Loucy (cell line): ENCODE measurements at regions not wholly inside any gene's neighbourhood (a gene's known extent, or its start where the extent isn't known, plus 50 kb on each side); places are given as distances from the start of the nearest gene placed in this dataset.

Experiments
- H2AFZ ChIP-seq: fragments of 200-600 bp; sonication (generic); 2 replicates; pipeline ENCODE4 v1.6.0; 2016; ENCODE audit warnings: antibody characterized with exemption, mild to moderate bottlenecking, low read length, moderate library complexity
- H3F3A ChIP-seq: fragments of 200-600 bp; 2 replicates; pipeline ENCODE4 v1.6.0; 2016; ENCODE audit warnings: antibody characterized with exemption, low read depth, mild to moderate bottlenecking
- H3K27me3 ChIP-seq: fragments of 200-600 bp; sonication (generic); 2 replicates; pipeline ENCODE4 v1.6.1; 2014; ENCODE audit warnings: low read length, mild to moderate bottlenecking; ENCODE audit not compliant: insufficient read depth, poor library complexity, severe bottlenecking
- H3K36me3 ChIP-seq: fragments of 200-600 bp; sonication (generic); 2 replicates; pipeline ENCODE4 v1.6.1; 2016; ENCODE audit warnings: low read length; ENCODE audit not compliant: insufficient read depth
- H3K4me1 ChIP-seq: fragments of 200-600 bp; sonication (generic); 2 replicates; pipeline ENCODE4 v1.5.1; 2014; ENCODE audit warnings: low read length, mild to moderate bottlenecking; ENCODE audit not compliant: insufficient read depth, poor library complexity, severe bottlenecking
- H3K4me2 ChIP-seq: fragments of 200-600 bp; sonication (generic); 2 replicates; pipeline ENCODE4 v1.6.0; 2014; ENCODE audit warnings: antibody characterized with exemption, low read length, low read depth, mild to moderate bottlenecking; ENCODE audit not compliant: poor library complexity, severe bottlenecking
- H3K4me3 ChIP-seq: fragments of 200-600 bp; sonication (generic); 2 replicates; pipeline ENCODE4 v1.5.1; 2014; ENCODE audit warnings: low read length, mild to moderate bottlenecking, mixed read lengths; ENCODE audit not compliant: poor library complexity, severe bottlenecking
- H3K79me2 ChIP-seq: fragments of 200-600 bp; sonication (generic); 2 replicates; pipeline ENCODE4 v1.6.1; 2014; ENCODE audit warnings: low read length; ENCODE audit not compliant: insufficient read depth
- H3K9ac ChIP-seq: fragments of 200-600 bp; sonication (generic); 2 replicates; pipeline ENCODE4 v1.6.0; 2014; ENCODE audit warnings: mild to moderate bottlenecking, low read depth, low read length, moderate library complexity; ENCODE audit not compliant: poor library complexity, severe bottlenecking
- H3K9me2 ChIP-seq: fragments of 200-600 bp; sonication (generic); replicated peaks from 2 replicates; pipeline ENCODE4 v1.6.1; 2016; ENCODE audit warnings: low read depth, low read length, mixed read lengths
- H3K9me3 ChIP-seq: fragments of 200-600 bp; sonication (generic); 2 replicates; pipeline ENCODE4 v1.6.1; 2014; ENCODE audit warnings: mild to moderate bottlenecking, antibody characterized with exemption, low read length, low read depth; ENCODE audit not compliant: insufficient read depth
- H4K20me1 ChIP-seq: fragments of 200-600 bp; sonication (generic); 2 replicates; pipeline ENCODE4 v1.6.0; 2014; ENCODE audit warnings: antibody characterized with exemption, low read length, mild to moderate bottlenecking; ENCODE audit not compliant: insufficient read depth, poor library complexity, severe bottlenecking
- CTCF ChIP-seq: fragments of 200-600 bp; sonication (generic); conservative IDR thresholded peaks from 2 replicates; pipeline ENCODE4 v1.5.1; 2014; ENCODE audit warnings: mild to moderate bottlenecking, antibody characterized with exemption, low read length
- EZH2phosphoT487 ChIP-seq: fragments of 200-600 bp; IDR thresholded peaks from 2 replicates; pipeline ENCODE4 v1.6.1; 2018; ENCODE audit warnings: antibody characterized with exemption, mild to moderate bottlenecking, moderate library complexity, borderline replicate concordance

- no peak overlapping the region for H3K4me2 ChIP-seq
- H3K9ac ChIP-seq: no peak overlapping the region
- no peaks in the 10 kb centered on the region for H3K9me2 ChIP-seq
- H4K20me1 ChIP-seq: no peaks in the 10 kb centered on the region
- H3K9me3 ChIP-seq: no peaks in the 10 kb centered on the region
- H3K4me1 ChIP-seq: no peaks in the 10 kb centered on the region
- H3K79me2 ChIP-seq: no peaks in the 10 kb centered on the region
- H3K36me3 ChIP-seq: no peaks in the 10 kb centered on the region
- no peak overlapping the region for H2AFZ ChIP-seq
- no peaks in the 10 kb centered on the region for H3F3A ChIP-seq
- TF ChIP-seq CTCF (no peak), EZH2phosphoT487 (no peak)
- H3K27me3 ChIP-seq: no peaks in the 10 kb centered on the region
- H3K4me3 ChIP-seq: no peak overlapping the region
These were observed 312.9 kb downstream of the SAMD5 start for GRCh38 chr6:147821295-147821897.

- Histone ChIP-seq H3K4me2 (no peak overlapping the region), H3K9me3 (no peaks in the 10 kb centered on the region), H3K9me2 (no peaks in the 10 kb centered on the region), H2AFZ (no peak overlapping the region), H3K4me1 (no peaks in the 10 kb centered on the region), H3K79me2 (no peaks in the 10 kb centered on the region), H3K4me3 (no peak overlapping the region), H4K20me1 (no peaks in the 10 kb centered on the region), H3K27me3 (no peaks in the 10 kb centered on the region), H3K36me3 (no peaks in the 10 kb centered on the region), H3K9ac (no peak overlapping the region), H3F3A (no peaks in the 10 kb centered on the region)
- TF ChIP-seq CTCF (no peak), EZH2phosphoT487 (no peak)
These were observed 315.4 kb downstream of the SAMD5 start for GRCh38 chr6:147823936-147824335.

- Histone ChIP-seq H3K4me1 (no peaks in the 10 kb centered on the region), H3K9me2 (no peaks in the 10 kb centered on the region), H2AFZ (no peak overlapping the region), H3F3A (no peaks in the 10 kb centered on the region), H3K79me2 (no peaks in the 10 kb centered on the region), H3K4me3 (no peak overlapping the region), H4K20me1 (no peaks in the 10 kb centered on the region), H3K36me3 (no peaks in the 10 kb centered on the region), H3K9me3 (no peaks in the 10 kb centered on the region), H3K27me3 (no peaks in the 10 kb centered on the region), H3K9ac (no peak overlapping the region), H3K4me2 (no peak overlapping the region)
- TF ChIP-seq CTCF: no peak
- no peak for TF ChIP-seq EZH2phosphoT487
These were observed 317.4 kb downstream of the SAMD5 start for GRCh38 chr6:147825848-147826247.
